NCI-H774 (cell line): ENCODE measurements at regions not wholly inside any gene's neighbourhood (a gene's known extent, or its start where the extent isn't known, plus 50 kb on each side); places are given as distances from the start of the nearest gene placed in this dataset.
"Not testable (repeated sequence)": the region's sequence is repeated elsewhere in the genome, so short reads cannot be mapped to it uniquely, and the experiment has no call there.

Experiments
- DNase-seq: peaks from one replicate; lab custom pipeline; 2025; lab: John Stamatoyannopoulos, UW

- DNase-seq: no peak
Observed at GRCh38 chr22:34319346-34319745, 399.1 kb upstream of the LARGE1 start.

DNA sequence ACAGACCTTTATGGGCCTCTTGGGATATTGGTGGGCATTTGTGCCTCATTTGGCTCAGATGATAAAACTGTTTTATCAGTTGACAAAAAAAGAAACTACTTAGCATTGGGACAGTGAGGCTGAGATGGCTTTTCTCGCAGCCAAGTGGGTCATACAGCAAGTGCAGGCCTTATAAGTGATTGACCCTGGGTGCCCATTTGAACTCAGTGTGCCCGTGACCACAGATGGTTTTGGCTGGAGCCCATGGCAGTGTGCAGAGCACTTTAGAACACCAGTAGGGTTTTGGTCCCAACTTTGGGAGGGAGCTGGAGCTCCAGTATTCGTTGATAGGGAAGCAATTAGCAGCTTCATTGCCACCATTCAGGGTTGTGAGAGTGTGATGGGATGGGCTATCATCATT lies 404.5 kb upstream of the LARGE1 start:
- no peak for DNase-seq

DNA sequence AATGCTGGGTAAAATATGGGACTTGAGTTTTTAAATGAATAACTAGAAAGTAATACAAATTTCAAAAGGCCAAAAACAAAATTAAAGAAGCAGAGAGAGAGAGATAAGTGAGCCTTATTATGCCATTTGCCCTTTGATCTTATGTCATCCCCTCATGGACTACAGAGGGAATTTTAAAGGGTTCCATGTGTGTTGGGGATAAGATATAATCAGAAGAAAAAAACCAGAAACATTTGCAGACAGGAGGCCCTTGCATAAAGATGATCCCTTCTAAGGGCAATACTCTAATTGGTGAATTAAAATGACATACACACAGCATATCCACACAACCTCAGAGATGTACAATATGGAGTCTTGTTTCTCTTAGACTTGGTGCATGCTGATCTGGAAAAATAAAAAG lies 406.6 kb upstream of the LARGE1 start:
- DNase-seq: no peak

GRCh38 chr22:34330432-34330831 lies 410.2 kb upstream of the LARGE1 start:
- DNase-seq: no peak

DNA sequence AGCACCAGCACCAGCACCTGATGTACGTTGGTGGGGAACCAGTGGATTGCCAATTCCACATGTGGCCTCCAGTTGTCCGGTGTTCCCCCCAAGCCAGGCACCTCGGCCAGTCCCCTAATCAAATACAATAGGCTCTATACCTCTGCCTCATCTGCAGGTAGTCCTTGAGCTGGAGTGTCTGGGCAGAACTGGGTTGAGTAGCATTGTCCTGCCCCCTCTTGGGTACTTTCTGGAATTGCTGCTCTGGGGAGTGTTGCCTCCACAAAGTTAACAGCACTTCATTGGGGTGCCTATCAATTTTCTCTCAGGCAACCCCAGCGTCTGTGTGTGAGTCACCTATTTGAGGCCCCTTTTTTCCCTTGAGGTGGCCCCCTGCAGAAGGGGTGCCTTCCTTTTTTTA lies 413.0 kb upstream of the LARGE1 start:
- DNase-seq: no peak

DNA sequence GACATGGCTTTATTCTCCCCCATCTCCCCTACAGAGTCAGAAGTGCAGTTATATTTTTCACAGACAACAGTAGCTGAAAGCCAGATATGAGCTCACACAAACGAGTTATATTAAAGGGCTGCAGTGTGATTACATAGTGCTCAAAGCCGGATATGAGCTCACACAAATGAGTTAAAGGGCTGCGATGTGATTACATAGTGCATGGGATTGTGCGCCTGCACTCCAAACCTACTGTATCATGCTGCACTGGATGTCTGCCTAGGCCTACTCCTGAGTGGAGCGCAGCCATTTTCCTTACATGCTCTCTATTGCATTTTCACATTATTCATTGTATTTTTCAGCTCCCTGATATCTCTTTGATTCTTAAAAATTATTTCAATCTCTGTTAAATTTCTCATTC lies 414.6 kb upstream of the LARGE1 start:
- DNase-seq: no peak

DNA sequence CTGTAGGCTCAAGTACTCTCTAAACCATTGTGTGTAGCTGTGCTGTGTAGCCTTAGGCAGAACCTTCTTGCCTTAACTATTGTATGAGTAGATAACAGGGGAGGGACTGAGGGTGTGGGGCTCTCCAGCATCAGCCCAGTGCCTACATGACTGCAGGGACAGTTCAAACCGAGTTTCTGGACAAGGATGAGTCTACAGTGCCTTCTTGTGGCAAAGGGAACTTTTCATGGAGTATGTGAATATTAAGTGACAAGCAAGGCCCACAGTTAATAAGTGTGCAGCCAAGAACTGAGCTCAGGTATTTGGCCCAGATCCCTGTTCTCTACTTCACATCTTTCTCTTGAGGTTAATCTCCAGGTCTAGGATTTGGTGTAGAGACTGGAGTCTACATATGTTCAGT lies 424.4 kb upstream of the LARGE1 start:
- no peak for DNase-seq

DNA sequence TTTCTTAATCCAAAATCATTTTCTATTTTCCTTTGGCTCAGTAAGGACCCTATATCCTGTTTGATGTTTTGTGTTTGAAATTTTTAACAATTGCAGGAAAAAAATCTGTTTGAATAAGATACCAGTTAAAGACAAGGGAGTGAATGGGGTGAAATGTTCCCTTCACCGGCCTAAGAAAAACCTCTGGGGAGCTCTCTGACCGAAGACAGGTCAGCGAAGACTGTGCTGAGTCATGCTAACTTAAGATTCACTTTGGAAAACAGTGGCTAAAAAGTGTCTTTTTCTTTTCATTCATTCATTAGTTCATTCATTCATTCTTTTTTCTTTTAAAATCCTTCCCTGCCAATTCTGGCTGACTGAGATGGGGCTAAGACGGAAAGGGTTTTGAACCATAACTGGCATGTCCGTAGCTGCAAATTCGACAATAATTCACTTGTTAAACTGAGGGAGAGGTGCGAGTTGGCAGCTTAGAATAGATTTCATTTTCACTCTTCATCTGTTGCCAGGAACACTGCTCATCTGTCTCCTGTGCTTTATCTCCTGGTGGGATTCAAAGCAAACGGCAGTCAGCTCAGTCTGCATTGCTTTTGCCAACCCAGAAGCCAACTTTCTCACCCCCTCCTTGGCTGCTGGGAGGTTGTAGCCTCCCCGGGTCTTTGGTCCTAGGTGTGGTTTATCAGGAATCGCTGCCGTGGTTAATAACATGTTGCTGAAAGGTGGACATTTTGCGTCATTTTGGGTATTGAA lies 434.0 kb upstream of the LARGE1 start:
- no peak for DNase-seq

DNA sequence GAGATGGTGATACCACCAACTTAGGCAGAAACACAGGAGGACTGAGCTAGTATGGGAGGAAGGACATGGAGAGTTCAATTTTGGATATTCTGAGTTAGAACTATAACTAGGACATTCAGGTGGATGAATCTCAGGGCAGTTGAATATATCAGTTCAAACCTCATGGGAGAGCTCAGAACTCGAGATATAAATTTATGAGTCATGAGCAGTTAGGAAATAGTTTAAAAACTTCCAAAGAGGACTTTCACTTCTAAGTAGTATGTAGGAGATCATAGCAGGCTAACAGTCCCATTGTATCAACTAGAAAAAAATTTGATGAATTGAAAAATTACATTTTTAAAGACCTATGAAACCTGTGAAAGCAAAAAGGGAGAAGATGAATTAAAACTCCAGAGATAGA lies 436.2 kb upstream of the LARGE1 start:
- no peak for DNase-seq

DNA sequence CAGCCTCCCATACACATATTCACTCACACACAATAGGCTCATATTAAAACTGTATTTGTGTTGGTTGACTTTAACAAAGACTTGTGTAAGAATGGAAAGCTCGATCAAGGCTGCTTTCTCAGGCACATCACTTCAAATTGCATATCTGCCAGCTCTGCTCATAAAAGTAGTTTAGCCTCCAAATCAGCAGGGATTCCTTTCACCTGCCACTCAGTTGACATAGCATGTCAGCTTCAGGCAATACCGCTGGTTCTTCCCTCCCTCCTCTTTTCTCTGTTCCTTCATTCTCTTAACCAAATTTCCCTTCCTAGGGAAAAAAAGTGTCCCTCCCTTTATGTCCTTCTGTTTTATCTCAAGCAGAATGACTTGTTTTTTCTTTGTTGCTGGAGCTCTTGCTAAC lies 450.4 kb upstream of the LARGE1 start:
- DNase-seq: no peak

- no peak for DNase-seq
Observed at GRCh38 chr22:34379825-34380224, 459.5 kb upstream of the LARGE1 start.

- DNase-seq: no peak
Observed at GRCh38 chr22:34380532-34380931, 460.3 kb upstream of the LARGE1 start.

DNA sequence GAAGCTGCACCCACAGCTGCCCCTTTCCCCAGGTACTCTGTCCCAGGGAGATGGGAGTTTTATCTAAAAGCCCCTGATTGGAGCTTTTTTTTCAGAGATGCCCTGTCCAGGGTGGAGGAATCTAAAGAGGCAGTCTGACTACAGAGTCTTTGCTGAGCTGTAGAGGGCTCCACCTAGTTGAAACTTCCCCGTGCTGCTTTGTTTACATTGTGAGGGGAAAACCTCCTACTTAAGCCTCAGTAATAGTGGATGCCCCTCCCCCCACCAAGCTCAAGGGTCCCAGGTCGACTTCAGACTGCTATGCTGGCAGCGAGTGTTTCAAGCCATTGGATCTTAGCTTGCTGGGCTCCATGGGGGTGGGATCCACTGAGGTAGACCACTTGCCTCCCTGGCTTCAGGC lies 470.1 kb upstream of the LARGE1 start:
- no peak for DNase-seq

DNA sequence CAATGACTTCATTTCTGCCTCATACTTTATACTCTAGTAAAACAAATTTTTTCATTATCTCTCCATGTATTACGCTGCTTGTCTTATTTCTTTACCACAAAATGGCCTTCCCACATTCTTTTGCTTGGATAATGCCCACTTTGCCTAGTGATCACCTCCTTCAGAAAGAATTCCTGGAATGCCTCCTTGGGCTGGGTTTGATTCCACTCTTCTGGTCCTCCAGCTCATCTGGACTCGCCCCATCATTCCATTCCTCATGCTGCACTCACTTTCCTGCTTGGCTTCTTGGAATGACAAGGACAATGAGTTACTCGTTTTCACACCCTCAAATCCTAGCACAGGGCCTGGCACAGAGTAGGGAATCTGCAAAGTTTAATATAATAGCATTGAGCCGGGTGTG lies 475.1 kb upstream of the LARGE1 start:
- no peak for DNase-seq

DNA sequence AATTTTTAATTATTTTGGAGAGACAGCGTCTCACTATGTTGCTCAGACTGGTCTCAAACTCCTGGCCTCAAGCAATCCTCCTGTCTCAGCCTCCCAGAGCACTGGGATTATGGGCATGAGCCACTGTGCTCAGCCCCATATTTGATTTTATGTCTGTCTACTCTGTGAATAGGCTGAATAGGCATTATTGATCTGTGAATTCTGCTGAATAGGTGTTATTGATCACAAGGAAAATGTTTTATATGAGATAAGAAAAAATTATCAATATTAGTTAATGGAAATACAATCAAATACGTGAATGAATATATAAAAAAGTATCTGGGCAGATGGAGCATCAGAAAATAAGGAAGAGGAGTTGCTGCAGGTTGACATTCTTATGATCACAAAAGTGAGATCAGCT lies 483.4 kb upstream of the LARGE1 start:
- DNase-seq: no peak

DNA sequence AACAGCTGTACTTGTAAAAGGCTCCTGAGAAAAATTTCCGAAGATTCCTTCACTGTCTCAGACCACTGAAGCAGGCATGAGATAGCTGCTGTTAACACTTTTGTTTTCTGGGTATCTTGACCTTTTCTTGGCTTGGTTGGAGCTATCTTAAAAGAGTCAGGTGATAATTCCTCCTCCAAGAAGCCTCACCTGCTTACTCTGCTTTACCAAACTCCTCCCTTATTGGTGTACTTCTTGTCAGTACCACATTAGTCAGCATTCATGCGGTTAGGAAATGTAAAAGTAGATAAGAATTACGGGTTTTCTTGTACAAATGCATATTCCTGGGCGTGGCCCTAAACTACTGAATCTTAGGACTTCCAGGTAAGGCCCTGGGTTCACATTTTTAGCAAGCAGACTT lies 489.8 kb upstream of the LARGE1 start:
- no peak for DNase-seq

DNA sequence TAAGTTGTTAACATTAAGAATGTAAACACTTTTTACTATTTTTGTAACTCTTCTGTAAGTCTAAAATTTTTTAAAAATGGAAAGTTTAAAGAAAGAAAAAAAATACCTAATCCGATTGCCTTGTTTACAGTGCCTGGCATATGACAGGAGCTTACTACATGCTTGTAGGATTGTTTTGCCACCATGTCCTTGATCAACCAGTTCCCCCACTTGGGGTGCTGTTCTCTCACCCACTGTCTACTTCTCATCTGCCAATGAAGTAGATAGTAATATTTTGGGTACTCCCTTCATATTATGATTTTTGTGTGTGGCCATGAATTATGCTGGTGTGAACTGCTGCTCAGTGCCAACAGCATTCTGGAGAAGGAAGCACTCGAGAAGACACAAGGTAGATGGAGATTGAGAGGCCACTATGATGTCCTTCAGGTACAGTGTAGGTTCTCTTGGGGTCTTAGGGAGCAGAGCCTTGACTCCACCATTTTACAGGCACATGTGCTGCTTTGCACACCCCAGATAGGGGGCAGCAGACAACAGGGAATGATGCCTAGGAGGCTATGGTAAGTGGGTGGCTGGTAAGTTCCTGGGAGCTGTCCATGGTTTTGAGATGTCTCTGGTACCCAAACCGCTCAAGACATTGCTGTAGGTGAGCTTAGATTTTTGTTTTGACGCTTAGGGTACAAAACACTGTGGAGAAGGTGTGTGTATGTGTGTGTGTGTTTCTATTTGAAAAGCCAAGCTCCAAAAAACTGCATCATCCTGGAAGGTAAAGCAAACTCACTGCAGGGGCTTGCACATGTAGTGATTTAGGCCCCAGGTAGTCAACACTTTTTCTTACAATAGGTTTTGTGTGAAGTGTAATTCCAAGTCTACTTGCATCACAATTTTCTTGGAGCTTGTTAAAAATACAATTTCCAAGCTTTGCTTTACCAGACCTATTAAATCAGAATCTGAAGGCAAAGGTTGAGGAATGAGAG lies 494.5 kb upstream of the LARGE1 start:
- peak; percentile 6 for DNase-seq

DNA sequence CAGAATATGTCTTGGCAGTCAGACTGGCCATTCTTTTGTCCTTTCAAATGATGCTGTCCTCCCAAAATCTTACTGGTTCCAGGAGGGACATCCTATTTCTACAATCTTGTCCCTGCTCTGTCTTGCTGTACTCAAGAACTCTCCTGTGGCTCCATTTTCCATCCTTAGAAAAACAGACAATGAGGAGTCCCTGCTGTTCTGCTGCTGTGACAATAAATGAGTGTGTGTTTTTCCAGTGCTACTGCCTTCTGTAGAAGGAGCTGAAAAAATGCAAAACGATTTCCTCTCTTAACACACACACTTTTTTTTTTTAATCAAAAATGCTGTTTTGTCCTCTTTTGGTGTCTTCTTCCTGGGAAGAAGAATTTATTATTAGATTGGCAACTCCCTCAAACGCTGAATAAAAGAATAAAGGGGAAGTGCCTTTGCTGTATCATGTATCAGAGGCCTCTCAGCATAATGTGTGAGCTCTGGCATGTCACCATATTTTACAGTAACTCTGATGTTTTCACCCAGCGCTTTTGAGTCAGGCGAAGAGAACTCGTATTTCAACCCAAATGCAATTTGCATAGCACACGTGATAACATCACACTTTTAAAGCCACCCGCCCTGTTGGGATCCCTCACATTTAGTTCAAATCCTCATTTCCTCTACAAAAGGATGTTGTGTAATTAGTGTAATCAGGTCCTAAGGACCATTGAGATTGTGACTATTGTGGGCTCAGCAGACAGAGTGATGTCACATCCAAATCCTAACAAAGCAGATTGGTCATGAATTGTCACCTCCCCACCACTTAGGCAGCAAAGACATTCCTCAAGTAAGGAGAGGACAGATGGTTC lies 496.0 kb upstream of the LARGE1 start:
- DNase-seq: no peak

DNA sequence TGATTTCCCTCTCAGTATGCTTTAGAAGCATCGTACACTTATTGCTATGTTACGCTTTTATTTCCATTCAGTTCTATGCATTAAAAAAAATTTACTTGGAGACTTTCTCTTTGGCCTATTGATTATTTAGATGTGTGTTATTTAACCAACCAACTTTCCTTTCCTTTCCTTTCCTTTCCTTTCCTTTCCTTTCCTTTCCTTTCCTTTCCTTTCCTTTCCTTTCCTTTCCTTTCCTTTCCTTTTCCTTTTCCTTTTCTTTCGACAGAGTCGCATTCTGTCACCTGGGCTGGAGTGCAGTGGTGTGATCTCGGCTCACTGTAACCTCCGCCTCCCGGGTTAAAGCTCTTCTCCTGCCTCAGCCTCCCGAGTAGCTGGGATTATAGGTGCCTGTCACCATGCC lies 502.7 kb upstream of the LARGE1 start:
- DNase-seq: not testable (repeated sequence)

DNA sequence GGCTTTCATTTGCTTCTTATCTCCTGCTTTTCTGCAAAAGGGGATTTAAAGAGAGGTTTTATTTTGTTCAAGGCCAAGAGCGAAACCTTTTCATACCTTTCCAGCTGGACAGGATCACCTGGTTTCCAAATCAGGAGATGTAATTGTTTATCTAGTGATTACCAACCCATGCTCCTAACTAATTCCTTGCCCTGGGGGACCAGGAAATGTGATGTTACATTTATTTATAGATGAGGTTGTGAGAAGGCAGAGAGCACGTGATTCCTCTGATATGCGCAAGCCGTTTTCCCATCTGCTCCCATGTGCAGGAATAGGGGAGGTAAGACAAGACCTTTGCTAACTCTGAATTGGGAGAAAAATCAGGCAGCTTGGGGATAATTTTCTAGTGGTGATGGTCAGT lies 507.2 kb upstream of the LARGE1 start:
- DNase-seq: no peak

- no peak for DNase-seq
Observed at GRCh38 chr22:34427841-34428240, 507.6 kb upstream of the LARGE1 start.

GRCh38 chr22:34429314-34429713 lies 509.0 kb upstream of the LARGE1 start:
- no peak for DNase-seq
